KMS-11 (cell line): ENCODE measurements at regions not wholly inside any gene's neighbourhood (a gene's known extent, or its start where the extent isn't known, plus 50 kb on each side); places are given as distances from the start of the nearest gene placed in this dataset.

Experiments
- H2AFZ ChIP-seq: fragments of 200-600 bp; sonication (generic); 2 replicates; pipeline ENCODE4 v1.6.1; 2016; ENCODE audit warnings: antibody characterized with exemption, mixed run types, low read depth
- H3K27ac ChIP-seq: fragments of 200-600 bp; sonication (generic); 2 replicates; pipeline ENCODE4 v1.6.1; 2016; ENCODE audit warnings: mild to moderate bottlenecking, mixed run types
- H3K27me3 ChIP-seq: fragments of 200-600 bp; sonication (generic); 2 replicates; pipeline ENCODE4 v1.6.1; 2017; ENCODE audit warnings: mild to moderate bottlenecking, low read depth, mixed run types, moderate library complexity; ENCODE audit not compliant: insufficient read depth
- H3K36me3 ChIP-seq: fragments of 200-600 bp; sonication (generic); 2 replicates; pipeline ENCODE4 v1.6.1; 2017; ENCODE audit warnings: mild to moderate bottlenecking, mixed run types; ENCODE audit not compliant: insufficient read depth
- H3K4me1 ChIP-seq: fragments of 200-600 bp; sonication (generic); 2 replicates; pipeline ENCODE4 v1.6.1; 2016; ENCODE audit warnings: mild to moderate bottlenecking, low read depth, mixed run types; ENCODE audit not compliant: poor library complexity, severe bottlenecking
- H3K4me2 ChIP-seq: fragments of 200-600 bp; sonication (generic); 2 replicates; pipeline ENCODE4 v1.7.0; 2016; ENCODE audit warnings: mild to moderate bottlenecking, mixed run types
- H3K4me3 ChIP-seq: fragments of 200-600 bp; sonication (generic); IDR thresholded peaks from 2 replicates; pipeline ENCODE4 v1.6.1; 2017; ENCODE audit warnings: low read depth, low read length, mixed read lengths; ENCODE audit not compliant: insufficient read depth
- H3K79me2 ChIP-seq: fragments of 200-600 bp; sonication (generic); 2 replicates; pipeline ENCODE4 v1.6.1; 2016; ENCODE audit warnings: low read depth, mixed run types; ENCODE audit not compliant: insufficient read depth
- H3K9ac ChIP-seq: fragments of 200-600 bp; sonication (generic); 2 replicates; pipeline ENCODE4 v1.6.1; 2016; ENCODE audit warnings: mild to moderate bottlenecking, mixed run types
- H4K20me1 ChIP-seq: fragments of 200-600 bp; sonication (generic); 2 replicates; pipeline ENCODE4 v1.6.1; 2016; ENCODE audit warnings: mild to moderate bottlenecking, mixed run types; ENCODE audit not compliant: insufficient read depth
- CTCF ChIP-seq: fragments of 200-600 bp; sonication (generic); conservative IDR thresholded peaks from 2 replicates; pipeline ENCODE4 v1.6.1; 2017; ENCODE audit warnings: low read depth, mild to moderate bottlenecking, antibody characterized with exemption, low read length, moderate library complexity, mixed read lengths

- Histone ChIP-seq H4K20me1 (no peaks in the 10 kb centered on the region), H3K36me3 (no peaks in the 10 kb centered on the region), H3K9ac (no peak overlapping the region), H3K27me3 (no peaks in the 10 kb centered on the region), H3K79me2 (no peaks in the 10 kb centered on the region), H3K4me1 (no peaks in the 10 kb centered on the region), H3K27ac (no peak overlapping the region), H2AFZ (no peak overlapping the region), H3K4me3 (no peak overlapping the region), H3K4me2 (no peak overlapping the region)
- no peak for TF ChIP-seq CTCF
These were observed 390.8 kb upstream of the HS3ST5 start for GRCh38 chr6:114733596-114733995.

DNA sequence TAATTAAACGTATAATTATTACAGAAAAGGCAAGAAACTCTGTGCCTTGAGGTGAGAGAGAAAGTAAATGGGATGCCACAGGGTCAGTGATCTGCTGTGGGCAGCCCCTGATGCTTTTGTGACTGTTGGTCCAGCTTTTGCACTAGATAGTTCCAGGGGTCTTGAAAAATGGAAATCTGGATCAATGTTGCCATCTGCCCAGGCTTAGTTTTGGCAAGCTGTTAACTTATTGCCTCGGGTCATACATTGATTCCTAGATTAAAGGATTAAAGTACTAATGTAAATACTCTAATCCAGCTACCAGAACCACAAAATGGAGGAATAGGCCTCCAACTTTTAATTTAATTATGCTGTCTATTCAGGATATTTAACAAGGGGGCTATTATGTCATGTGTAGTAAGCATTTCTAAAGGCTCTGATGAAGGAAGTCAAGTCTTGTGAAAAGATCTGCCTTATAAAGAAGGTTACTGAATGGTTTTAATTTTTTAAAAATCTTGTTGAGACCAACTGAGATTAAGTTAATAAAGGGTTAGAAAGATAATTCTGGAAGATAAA is 376.0 kb upstream of the HS3ST5 start:
- Histone ChIP-seq H3K4me3 (no peak overlapping the region), H3K27ac (no peak overlapping the region), H3K9ac (no peak overlapping the region), H3K27me3 (no peaks in the 10 kb centered on the region), H3K4me2 (no peak overlapping the region), H3K4me1 (peaks cover 12% of the 10 kb centered on the region), H3K36me3 (no peaks in the 10 kb centered on the region), H3K79me2 (no peaks in the 10 kb centered on the region), H4K20me1 (no peaks in the 10 kb centered on the region), H2AFZ (no peak overlapping the region)
- TF ChIP-seq CTCF: no peak

GRCh38 chr6:114718186-114718585 is 375.4 kb upstream of the HS3ST5 start:
- TF ChIP-seq CTCF: no peak

DNA sequence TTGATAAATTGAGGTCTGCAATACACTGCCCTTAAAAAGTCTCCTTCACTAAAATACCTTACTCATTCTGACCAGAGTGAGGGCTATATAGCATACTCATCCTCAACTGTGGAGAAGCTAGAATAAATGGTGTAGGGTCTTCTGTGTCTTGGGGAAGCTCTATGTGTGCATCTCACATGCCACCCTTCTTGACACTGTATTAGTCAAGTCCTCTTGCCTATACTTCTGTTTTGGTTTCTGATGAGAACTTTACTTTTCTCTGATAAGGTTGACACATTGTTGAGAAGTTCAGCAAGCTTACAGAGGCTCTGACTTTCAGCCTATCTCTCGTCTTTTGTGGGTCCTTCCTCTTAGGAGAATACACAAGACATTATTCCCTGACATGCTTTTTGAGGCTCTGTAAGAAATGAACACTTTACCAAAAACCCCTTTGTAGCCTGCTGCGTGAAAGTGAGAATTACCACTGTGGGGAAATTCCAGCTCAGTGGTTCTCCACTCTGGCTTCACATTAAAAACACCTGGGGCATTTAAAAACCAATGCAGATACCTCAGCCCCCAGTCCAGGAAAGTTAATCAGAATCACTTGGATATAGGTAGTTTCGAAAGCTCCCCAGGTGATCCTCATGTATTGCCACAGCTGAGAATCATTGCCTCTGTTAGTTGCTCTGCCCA is 372.1 kb upstream of the HS3ST5 start:
- Histone ChIP-seq H2AFZ (no peak overlapping the region), H3K36me3 (no peaks in the 10 kb centered on the region), H3K79me2 (no peaks in the 10 kb centered on the region), H3K27me3 (no peaks in the 10 kb centered on the region), H3K27ac (no peak overlapping the region), H3K9ac (no peak overlapping the region), H4K20me1 (no peaks in the 10 kb centered on the region), H3K4me3 (no peak overlapping the region), H3K4me1 (peaks cover 12% of the 10 kb centered on the region), H3K4me2 (no peak overlapping the region; the same call in 1 of the 2 replicates)
- TF ChIP-seq CTCF: no peak

More at GRCh38 chr6:114718186-114718585, 375.4 kb upstream of the HS3ST5 start:
- Histone ChIP-seq H3K4me3 (no peak overlapping the region), H3K79me2 (no peaks in the 10 kb centered on the region), H3K4me2 (no peak overlapping the region), H3K36me3 (no peaks in the 10 kb centered on the region), H3K9ac (no peak overlapping the region), H3K27ac (no peak overlapping the region), H4K20me1 (no peaks in the 10 kb centered on the region), H3K27me3 (no peaks in the 10 kb centered on the region), H2AFZ (no peak overlapping the region), H3K4me1 (peaks cover 12% of the 10 kb centered on the region)
